Lower leg skin (tissue), 4 donors: ENCODE measurements at regions not wholly inside any gene's neighbourhood (a gene's known extent, or its start where the extent isn't known, plus 50 kb on each side); places are given as distances from the start of the nearest gene placed in this dataset.
A peak's percentile ranks its signal among the peaks of the same experiment; 100 is the strongest.

Experiments used
- DNase-seq, 2 donors: peaks; one replicate each; pipeline ENCODE4 v3.0.0-alpha.2; 2019; ENCODE audit warnings: low spot score in 2 of 2
- H3K4me3 ChIP-seq: fragments of 200-600 bp; sonication (generic); 2 replicates; pipeline ENCODE4 v1.5.1; 2017; ENCODE audit warnings: mild to moderate bottlenecking, low read depth; ENCODE audit not compliant: poor library complexity, severe bottlenecking
- POLR2A ChIP-seq, 2 donors: fragments of 450-650 bp; IDR thresholded peaks; one replicate each; pipeline ENCODE4 v1.6.1; 2016 to 2017; ENCODE audit warnings: antibody characterized with exemption in 2 of 2, mild to moderate bottlenecking in 1 of 2, moderate library complexity in 1 of 2
- WGBS, 2 donors: methylation state at CpG; one replicate each; pipeline ENCODE4 v1.1.5; 2018; 5-methylcytosine and 5-hydroxymethylcytosine counted together
- intact Hi-C: fragments of 100-400 bp; cut with DNase I; formaldehyde crosslinking; loops from one replicate; pipeline ENCODE4 v1.15.0; 2023; ENCODE audit warnings: low total_unique reads
- TF ChIP-seq, protein P1 (sequence below), 3 donors: fragments of 450-650 bp; IDR thresholded peaks; one replicate each; pipeline ENCODE4 v1.5.1; 2016; ENCODE audit warnings: antibody characterized with exemption in 3 of 3, mild to moderate bottlenecking in 3 of 3, moderate library complexity in 2 of 3

DNA sequence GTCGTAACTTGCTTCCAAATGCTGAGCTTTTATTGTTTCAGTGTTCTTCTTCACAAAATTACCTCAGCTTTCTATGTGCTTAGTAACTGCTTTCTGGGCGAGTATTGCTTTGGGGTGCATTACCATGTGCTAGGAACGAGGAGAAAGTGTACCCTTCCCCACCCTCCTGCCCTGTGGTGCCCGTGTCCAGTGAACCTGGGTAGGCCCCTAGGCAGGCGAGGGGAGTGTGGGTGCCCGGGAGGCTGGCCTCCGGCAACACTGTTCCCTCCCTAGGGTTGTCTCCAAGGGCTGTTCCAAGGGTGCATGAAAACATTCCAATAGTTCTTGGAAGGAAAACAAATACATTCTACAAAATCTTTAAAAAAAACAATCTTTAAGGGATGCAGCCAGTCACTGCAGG lies 216.5 kb upstream of the SOX1 start:
- 61 to 69% methylated on average over 7 of the region's 7 CpGs for WGBS, 2 donors
- intact Hi-C loops: no loop called here
- no peak overlapping the region for H3K4me3 ChIP-seq
- DNase-seq: no peak
- no peak for TF ChIP-seq POLR2A (IDR thresholded peaks at IDR 0.05)
- TF ChIP-seq, protein P1, sequence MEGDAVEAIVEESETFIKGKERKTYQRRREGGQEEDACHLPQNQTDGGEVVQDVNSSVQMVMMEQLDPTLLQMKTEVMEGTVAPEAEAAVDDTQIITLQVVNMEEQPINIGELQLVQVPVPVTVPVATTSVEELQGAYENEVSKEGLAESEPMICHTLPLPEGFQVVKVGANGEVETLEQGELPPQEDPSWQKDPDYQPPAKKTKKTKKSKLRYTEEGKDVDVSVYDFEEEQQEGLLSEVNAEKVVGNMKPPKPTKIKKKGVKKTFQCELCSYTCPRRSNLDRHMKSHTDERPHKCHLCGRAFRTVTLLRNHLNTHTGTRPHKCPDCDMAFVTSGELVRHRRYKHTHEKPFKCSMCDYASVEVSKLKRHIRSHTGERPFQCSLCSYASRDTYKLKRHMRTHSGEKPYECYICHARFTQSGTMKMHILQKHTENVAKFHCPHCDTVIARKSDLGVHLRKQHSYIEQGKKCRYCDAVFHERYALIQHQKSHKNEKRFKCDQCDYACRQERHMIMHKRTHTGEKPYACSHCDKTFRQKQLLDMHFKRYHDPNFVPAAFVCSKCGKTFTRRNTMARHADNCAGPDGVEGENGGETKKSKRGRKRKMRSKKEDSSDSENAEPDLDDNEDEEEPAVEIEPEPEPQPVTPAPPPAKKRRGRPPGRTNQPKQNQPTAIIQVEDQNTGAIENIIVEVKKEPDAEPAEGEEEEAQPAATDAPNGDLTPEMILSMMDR (IDR thresholded peaks at IDR 0.05): no peak

DNA sequence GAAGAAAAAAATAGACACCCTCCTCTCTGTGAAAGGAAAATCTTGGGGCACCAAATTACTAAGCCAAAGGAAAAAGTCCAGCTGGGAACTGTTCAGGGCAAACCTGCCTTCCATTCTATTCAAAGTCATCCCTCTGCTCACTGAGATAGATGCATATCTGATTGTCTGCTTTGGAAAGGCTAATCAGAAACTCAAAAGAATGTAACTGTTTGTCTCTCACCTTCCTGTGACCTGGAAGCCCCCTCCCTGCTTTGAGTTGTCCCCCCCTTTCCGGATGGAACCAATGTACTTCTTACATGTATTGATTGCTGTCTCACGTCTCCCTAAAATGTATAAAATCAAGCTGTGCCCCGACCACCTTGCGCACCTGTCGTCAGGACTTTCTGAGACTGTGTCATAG lies 216.0 kb upstream of the SOX1 start:
- no peak for DNase-seq
- intact Hi-C loops: no loop called here
- TF ChIP-seq, protein P1 (IDR thresholded peaks at IDR 0.05): no peak
- TF ChIP-seq POLR2A (IDR thresholded peaks at IDR 0.05): no peak
- no peak overlapping the region for H3K4me3 ChIP-seq
- WGBS, 2 donors: 73 to 81% methylated on average over 5 of the region's 5 CpGs

DNA sequence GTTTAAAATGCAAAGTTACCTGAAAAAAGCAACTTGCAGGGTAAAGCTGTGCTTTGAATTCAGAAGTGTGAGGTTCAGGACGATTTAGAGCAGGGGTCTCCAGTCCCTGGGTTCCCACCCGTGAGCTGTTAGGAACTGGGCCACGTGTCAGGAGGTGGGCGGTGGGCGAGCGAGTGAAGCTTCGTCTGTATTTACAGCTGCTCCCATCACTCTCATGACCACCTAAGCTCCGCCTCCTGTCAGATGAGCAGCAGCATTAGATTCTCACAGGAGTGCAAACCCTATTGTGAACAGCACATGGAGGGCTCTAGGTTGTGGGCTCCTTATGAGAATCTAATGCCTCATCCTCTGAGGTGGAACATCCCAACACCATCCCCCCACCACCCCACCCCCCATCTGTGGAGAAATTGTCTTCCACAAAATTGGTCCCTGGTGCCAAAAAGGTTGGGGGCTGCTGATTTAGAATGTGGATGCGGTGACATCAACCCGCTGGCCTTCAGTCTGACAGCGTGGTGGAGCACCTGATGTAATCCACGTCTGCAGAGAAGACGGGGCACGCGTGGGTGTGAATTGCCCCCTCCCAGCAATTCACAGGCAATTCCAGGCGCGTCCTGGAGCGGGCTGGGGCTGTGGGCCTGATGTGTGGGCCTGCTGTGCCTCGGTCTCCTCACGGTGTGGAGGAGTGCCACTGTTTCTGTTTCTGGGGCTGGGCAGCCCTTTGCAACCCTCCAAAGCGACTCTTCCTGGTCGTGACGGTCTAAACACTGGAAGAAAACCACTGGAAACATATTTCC lies 214.0 kb upstream of the SOX1 start:
- no peak overlapping the region for H3K4me3 ChIP-seq
- DNase-seq: peak in 1 of 2 donors; percentile 54
- WGBS, 2 donors: 59 to 60% methylated on average over 23 of the region's 23 CpGs
- no peak for TF ChIP-seq POLR2A (IDR thresholded peaks at IDR 0.05)
- TF ChIP-seq, protein P1 (IDR thresholded peaks at IDR 0.05): no peak
- intact Hi-C loops: no loop called here

DNA sequence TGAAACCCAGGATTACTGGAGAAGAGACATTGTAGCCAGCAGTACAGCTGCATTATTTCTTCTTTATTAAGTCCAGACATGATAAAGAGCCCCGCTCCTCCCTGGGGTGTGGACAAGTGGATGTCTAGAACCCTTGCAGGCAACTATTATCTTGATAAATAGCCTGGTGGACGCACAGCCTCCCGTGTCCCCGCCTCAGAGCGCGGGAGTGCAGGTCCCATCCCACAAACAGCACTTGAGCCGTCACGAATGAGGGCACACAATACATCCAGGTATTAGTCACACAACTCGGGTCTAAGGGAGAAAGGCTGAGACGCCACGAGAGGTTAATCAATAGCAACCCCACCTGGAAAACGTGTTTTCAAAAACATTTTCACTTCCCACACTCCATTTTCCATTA lies 213.2 kb upstream of the SOX1 start:
- WGBS, 2 donors: 46 to 51% methylated on average over 12 of the region's 12 CpGs
- H3K4me3 ChIP-seq: no peak overlapping the region
- no peak for DNase-seq
- TF ChIP-seq, protein P1 (IDR thresholded peaks at IDR 0.05): no peak
- TF ChIP-seq POLR2A (IDR thresholded peaks at IDR 0.05): no peak
- intact Hi-C loops: no loop called here

DNA sequence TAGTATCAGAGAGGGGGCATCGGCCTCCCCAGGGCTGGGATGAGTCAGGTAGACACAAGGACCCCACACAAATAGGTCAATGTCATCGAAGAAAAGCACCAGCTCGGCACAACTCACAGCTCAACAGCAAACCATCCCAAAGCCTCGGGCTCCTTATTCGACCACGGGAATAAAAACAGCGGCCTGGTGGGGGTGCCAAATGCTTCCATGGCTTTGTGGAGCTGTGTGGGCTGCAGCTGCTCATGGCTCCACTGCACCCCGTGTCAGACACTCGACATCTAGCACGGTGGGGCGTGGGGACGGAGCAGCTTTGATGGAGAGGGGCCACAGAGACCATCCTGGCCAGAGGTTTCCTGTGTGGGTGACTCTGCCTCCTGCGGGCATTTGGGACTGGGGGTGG lies 212.5 kb upstream of the SOX1 start:
- peak in 1 of 2 donors; percentile 57 for DNase-seq
- no peak overlapping the region for H3K4me3 ChIP-seq
- no peak for TF ChIP-seq POLR2A (IDR thresholded peaks at IDR 0.05)
- TF ChIP-seq, protein P1 (IDR thresholded peaks at IDR 0.05): no peak
- WGBS, 2 donors: 64 to 77% methylated on average over 13 of the region's 13 CpGs
- intact Hi-C loops: no loop called here

DNA sequence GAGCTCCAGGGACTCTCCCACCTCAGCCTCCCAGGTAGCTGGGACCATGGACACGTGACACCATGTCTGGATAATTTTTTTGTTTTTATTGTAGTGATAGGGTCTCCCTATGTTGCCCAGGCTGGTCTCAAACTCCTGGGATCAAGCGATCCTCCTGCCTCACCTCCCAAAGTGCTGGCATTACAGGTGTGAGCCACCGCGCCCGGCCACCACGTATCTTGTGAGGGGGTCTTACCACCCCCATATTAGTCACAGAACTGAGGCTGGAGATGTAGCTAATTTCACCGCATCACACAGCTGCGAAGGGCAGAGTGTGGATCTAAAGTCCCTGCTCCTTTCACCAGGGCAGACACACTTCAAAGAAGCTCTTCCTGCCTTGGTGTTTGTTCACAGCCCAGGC lies 211.8 kb upstream of the SOX1 start:
- H3K4me3 ChIP-seq: no peak overlapping the region
- peak in 1 of 2 donors; percentile 78 for DNase-seq
- intact Hi-C loops: no loop called here
- 89 to 93% methylated on average over 8 of the region's 8 CpGs for WGBS, 2 donors
- no peak for TF ChIP-seq POLR2A (IDR thresholded peaks at IDR 0.05)
- TF ChIP-seq, protein P1 (IDR thresholded peaks at IDR 0.05): no peak
